ENCODE measurements at regions not wholly inside any gene's neighbourhood (a gene's known extent, or its start where the extent isn't known, plus 50 kb on each side); places are given as distances from the start of the nearest gene placed in this dataset.

DNA sequence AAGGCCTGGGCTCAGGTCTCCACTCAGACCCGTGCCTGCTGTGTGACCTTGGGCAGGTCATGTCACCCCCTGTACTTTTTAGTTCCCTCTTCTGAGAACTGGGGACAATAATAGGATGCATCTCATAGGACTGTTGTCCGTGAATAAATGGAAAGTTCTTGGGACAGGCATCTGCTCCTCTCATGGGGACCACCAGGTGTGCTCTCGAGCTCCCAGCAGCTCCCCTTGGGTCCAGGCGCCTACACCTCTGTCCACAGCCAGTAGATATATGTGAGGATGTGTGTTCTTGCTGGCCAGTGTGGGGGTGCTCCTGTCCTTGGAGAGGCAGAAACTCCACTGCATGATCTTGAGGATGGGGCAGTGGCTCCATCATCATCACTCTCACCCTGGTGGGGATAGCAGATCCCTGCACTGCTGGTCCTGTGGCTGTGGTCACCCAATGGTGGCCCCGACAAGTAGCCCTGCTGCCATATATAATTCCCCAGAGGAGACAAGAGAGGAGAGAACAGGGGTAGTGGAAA lies 257.6 kb upstream of the TLE3 start:
- no peak overlapping the region for H3K27ac Mint-ChIP-seq

DNA sequence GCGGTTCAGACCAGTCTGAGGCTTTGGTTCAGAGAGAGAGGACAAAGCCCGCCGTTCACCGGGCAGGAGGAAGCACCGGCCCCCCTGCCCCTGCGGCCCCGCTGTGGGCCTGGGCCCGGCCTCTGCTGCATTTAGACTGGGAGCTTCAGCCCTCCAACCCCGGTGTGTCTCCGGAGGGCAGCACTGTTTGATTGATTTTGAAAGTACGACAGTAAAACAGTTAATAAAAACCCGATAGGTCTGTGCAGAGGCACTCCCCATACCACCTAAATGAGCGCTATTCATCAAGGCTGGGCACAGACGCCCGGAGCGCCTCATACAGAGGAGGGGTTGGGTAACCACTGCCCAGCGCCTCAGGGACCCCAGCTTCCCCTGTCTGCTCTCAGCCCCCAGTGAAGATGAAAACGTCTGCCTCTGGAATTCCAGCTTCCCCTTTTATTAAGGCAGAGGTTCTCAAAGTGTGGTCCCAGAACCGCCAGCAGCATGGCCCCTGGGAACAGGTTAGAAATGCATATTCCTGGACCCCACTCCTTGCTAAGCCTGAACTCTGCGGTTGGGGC lies 256.7 kb upstream of the TLE3 start:
- DNase-seq, result no peak
- H3K9me3 Mint-ChIP-seq, result no peaks in the 10 kb centered on the region
- no peak overlapping the region for H3K4me3 Mint-ChIP-seq
- no peaks in the 10 kb centered on the region for H3K4me1 Mint-ChIP-seq (ENCODE audit: low read depth)
- no peak overlapping the region for H3K27ac Mint-ChIP-seq
- CTCF ChIA-PET, result no interaction called here
- peaks cover 3% of the 10 kb centered on the region for H3K27me3 Mint-ChIP-seq
- intact Hi-C loops (cut with micrococcal nuclease), result no loop called here
- H3K36me3 Mint-ChIP-seq, result no peaks in the 10 kb centered on the region
- POLR2A ChIA-PET, result no interaction called here

More for the DNA sequence above, 257.6 kb upstream of the TLE3 start:
- intact Hi-C loops (cut with micrococcal nuclease), result no loop called here
- H3K4me3 Mint-ChIP-seq, result no peak overlapping the region
- peaks cover 3% of the 10 kb centered on the region for H3K27me3 Mint-ChIP-seq
- H3K4me1 Mint-ChIP-seq (ENCODE audit: low read depth), result no peaks in the 10 kb centered on the region
- no peaks in the 10 kb centered on the region for H3K9me3 Mint-ChIP-seq
- ChIA-PET POLR2A (no interaction called here), CTCF (no interaction called here)
- H3K36me3 Mint-ChIP-seq, result no peaks in the 10 kb centered on the region
- DNase-seq, result no peak

DNA sequence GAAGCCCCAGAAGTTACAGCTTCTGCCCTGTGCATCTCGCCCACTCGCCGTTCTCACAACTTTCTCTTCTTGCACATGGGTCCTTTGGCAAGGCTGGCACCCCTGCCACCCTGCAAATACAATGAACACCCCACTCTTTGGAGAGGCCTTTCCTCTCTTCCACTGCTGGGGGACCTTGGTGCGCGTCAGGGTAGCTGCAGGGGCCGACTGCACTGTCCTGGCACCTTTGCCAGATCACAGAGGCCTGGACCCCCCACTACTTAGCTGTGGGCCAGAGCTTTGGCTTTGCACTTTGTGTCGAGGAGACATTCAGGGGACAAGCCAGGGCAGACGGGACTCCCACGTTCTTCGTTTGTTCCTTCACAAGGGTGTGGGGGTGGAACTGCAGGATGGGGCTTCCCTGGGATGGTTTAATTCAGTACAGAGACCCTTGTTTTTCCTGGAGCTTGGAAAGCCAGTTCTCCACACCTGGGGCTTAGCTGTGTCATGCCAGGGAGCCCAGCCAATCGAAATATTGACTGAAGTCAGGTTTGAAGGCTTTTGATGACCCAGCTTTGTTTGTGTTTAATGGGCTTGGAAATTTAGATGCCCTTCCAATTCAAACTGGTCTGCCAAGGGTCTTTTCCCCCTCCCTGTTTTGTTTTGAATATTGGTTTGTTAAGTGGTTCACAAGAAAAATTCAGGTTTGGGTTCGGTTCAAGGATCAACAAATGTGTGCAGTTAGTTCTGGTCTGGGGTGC lies 256.1 kb upstream of the TLE3 start:
- no peak overlapping the region for H3K4me3 Mint-ChIP-seq
- H3K36me3 Mint-ChIP-seq, result no peaks in the 10 kb centered on the region
- no peaks in the 10 kb centered on the region for H3K9me3 Mint-ChIP-seq
- H3K4me1 Mint-ChIP-seq (ENCODE audit: low read depth), result no peaks in the 10 kb centered on the region
- intact Hi-C loops (cut with micrococcal nuclease), result no loop called here
- ChIA-PET CTCF (no interaction called here), POLR2A (no interaction called here)
- no peak overlapping the region for H3K27ac Mint-ChIP-seq
- H3K27me3 Mint-ChIP-seq, result peaks cover 7% of the 10 kb centered on the region
- no peak for DNase-seq

DNA sequence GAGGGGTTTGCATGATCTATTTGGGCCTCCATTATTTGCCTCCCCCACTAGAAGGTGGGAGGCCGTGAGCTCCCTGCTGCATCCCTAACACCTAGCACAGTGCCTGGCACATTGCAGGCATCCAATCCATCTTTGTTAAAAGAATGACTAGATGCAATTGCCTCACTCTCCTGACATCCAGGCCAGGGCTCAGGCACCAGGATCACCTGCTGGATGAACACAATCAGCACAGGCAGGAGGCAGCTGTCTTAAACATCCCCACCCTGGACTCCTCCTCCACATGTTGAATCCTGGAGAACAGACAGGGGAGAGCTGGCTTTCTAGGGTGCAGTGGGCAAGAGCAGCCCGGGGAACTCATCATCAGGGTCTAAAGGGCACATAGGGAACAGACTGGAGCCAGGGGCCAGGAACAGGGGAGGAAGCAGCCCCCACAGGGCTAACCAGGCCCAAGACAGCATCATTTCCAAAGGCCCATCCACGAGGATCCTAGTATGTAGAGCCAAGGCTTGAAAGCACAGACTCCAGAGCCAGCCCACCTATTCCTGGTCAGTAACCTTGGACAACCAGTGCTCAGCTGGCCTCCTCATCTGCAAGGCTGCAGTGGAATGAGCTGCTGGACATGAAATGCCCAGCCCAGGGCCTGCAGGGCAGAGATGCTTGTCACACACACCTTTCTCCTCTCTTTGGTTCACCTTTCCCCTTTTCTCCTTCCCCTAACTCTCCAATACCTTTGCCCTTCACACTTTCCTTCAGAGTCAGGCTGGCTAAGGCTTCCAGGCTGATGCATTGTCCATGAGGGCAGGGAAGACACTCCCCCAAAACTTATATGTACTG lies 254.4 kb upstream of the TLE3 start:
- intact Hi-C loops (cut with micrococcal nuclease), result no loop called here
- ChIA-PET CTCF (no interaction called here), POLR2A (interaction anchor here (0.5 kb wide), 1 partner anchor 205 kb away, joined by 3 read pairs; no protein-coding TSS in a partner anchor)
- no peaks in the 10 kb centered on the region for H3K9me3 Mint-ChIP-seq
- DNase-seq, result no peak
- no peak overlapping the region for H3K27ac Mint-ChIP-seq
- peaks cover 9% of the 10 kb centered on the region for H3K27me3 Mint-ChIP-seq
- no peak overlapping the region for H3K4me3 Mint-ChIP-seq
- H3K36me3 Mint-ChIP-seq, result no peaks in the 10 kb centered on the region
- no peaks in the 10 kb centered on the region for H3K4me1 Mint-ChIP-seq (ENCODE audit: low read depth)

DNA sequence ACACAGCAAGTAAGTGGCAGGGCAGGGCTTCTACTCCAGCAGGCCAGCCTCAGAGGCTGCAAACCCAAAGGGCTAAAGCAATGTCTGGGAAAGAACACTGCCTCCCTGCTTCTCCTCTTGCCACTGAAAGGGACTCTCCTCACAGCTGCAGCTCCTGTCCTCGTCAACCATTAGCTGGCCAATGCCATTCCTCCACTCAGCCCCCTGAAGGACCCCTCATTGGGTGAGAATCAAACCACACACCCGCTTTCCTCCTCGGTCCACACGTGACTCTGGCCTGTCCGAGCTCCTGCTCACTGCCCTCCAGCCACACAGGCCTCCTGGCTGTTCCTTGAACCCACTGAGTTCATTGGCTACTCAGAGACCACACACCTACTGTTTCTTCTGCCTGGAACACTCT lies 253.7 kb upstream of the TLE3 start:
- Mint-ChIP-seq H3K4me1 (ENCODE audit: low read depth) (no peaks in the 10 kb centered on the region), H3K9me3 (no peaks in the 10 kb centered on the region), H3K27me3 (peaks cover 9% of the 10 kb centered on the region), H3K36me3 (no peaks in the 10 kb centered on the region), H3K4me3 (no peak overlapping the region), H3K27ac (no peak overlapping the region)
- no peak for DNase-seq
- intact Hi-C loops (cut with micrococcal nuclease), result no loop called here
- ChIA-PET CTCF (no interaction called here), POLR2A (no interaction called here)

DNA sequence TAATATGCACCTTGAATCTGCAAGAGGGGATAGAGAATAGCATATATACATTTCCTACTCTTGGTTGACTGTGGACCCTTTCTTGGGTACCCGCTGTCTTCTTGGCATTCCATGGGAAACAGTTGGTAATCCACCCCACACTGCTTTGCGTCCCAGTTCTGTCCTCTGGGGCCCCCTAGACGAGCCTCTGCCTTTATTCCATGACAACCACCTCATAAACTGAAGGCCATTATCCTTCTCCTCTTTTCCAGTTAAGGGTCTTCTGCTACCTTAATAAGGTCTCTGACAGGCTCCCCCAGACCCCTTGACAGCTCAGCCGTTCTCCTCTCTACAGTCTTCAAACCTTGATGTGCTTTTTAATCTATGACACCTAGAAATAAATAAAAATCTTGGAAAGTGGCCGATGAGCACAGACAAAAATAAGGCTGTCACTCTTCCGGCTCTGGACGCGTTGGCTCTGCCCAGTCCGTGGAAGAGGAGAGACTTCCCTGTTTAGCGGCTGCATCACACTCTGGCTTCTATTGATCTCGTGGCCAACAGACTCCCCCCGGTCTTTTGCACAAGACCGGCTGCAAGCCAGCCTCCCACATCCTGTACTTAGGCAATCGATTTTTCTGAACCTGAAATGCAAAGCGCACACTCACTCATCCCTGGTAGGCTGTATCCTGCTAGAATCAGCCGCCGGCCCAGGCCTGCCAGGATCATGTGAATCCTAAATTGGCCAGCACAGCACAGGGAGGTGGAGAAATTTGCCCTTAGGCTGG lies 251.0 kb upstream of the TLE3 start:
- CTCF ChIA-PET, result no interaction called here
- H3K27ac Mint-ChIP-seq, result no peak overlapping the region
- no peaks in the 10 kb centered on the region for H3K4me1 Mint-ChIP-seq (ENCODE audit: low read depth)
- H3K36me3 Mint-ChIP-seq, result no peaks in the 10 kb centered on the region
- no peak overlapping the region for H3K4me3 Mint-ChIP-seq
- no peak for DNase-seq
- H3K9me3 Mint-ChIP-seq, result no peaks in the 10 kb centered on the region
- intact Hi-C loops (cut with micrococcal nuclease), result no loop called here
- H3K27me3 Mint-ChIP-seq, result peaks cover 9% of the 10 kb centered on the region
- POLR2A ChIA-PET, result no interaction called here

DNA sequence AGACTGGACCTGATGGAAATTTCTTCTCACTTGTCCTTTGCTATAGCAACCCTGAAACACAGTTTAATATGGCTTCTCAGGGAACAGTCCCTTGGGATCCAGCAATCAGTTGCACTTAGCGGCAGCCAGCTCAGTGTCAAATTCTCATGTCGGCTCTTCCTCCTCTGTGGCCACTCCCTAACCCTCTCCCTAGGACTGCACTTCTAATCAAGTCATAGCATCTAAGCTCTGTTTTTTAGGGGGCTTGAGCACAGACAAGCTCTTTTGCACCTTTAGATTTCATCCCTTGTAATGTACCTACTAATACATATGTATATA lies 250.5 kb upstream of the TLE3 start:
- CTCF ChIA-PET, result no interaction called here
- Mint-ChIP-seq H3K4me3 (no peak overlapping the region), H3K4me1 (ENCODE audit: low read depth) (no peaks in the 10 kb centered on the region), H3K27me3 (peaks cover 9% of the 10 kb centered on the region), H3K27ac (no peak overlapping the region), H3K9me3 (no peaks in the 10 kb centered on the region), H3K36me3 (no peaks in the 10 kb centered on the region)
- intact Hi-C loops (cut with micrococcal nuclease), result no loop called here
- POLR2A ChIA-PET, result no interaction called here
- DNase-seq, result no peak

DNA sequence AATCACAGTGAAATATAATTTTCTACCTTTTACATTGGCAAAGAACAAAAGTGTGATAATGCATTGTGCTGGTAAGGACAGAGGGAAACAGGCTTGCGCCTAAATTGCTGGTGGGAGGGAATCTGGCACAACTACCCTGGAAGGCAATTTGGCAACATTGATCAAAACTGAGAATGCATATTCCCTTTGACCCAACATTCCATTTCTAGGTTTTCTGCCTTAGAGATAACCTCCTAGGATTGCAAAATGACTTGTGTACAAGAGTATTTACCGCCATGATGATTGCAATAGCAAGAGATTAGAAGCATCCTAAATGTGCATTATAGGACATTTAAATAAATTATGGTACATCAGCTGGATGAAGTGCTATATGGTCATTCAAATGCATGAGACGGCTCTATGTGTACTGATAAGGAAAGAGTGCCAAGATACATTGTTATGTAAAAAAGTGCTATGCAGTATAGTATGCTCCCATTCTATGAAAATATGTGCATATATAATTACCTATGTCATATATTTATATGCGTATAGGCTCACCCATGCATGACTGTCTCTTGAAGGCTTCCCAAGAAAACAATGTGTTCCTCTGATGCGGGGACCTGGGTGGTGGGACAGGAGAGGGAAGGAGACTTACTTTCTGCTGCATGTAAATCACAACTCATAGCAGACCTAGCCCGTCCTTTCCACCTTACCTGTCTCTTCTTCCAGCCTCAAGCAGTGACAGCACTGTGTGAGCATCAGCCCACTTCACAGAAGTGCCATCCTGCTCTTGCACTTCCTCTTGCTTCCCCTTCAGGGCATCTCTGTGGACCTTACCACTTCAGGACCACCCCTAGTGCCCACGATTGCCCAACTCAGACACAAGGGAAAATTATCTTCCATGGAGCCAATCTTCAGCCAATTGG lies 249.9 kb upstream of the TLE3 start:
- CTCF ChIA-PET, result no interaction called here

DNA sequence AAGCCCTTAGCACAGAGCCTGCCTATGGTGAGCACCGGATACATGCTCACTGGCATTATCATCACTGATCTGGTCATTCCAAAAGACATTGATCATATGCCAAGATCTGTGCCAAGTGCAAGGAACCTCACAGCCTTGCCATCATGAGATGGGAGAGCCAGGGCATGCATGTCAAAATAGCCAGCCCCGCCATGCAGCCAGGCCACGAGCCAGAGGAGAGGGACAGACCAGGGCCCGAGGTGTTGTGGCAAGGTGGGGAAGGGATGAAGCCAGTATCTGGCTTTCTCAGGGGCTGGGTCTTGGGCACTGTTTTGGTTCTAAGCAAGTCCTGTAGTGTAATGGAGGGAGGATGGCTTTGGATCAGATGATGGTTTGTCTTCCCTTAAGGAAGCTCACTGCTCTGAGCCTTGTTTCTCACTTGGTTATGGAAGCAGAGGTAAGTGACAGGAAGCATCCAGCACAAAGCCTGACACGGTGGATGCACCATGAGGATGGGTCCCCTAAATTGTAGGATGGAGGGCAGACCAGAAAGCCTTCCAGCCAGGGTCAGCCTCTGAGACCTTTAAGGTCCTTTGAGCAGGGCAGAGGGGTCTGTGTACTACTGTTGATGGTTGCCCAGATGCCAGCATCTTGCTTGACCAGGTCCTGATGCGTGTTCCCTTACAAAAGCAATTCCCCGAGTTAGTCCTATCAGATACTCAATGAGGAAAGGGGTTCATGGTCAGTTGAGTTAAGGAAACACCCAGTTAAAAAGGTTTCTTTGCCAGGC lies 247.7 kb upstream of the TLE3 start:
- peaks cover 5% of the 10 kb centered on the region for H3K27me3 Mint-ChIP-seq
- ChIA-PET POLR2A (no interaction called here), CTCF (no interaction called here)
- no peak overlapping the region for H3K27ac Mint-ChIP-seq
- H3K4me3 Mint-ChIP-seq, result no peak overlapping the region
- intact Hi-C loops (cut with micrococcal nuclease), result no loop called here
- no peak for DNase-seq
- H3K36me3 Mint-ChIP-seq, result no peaks in the 10 kb centered on the region
- H3K9me3 Mint-ChIP-seq, result no peaks in the 10 kb centered on the region
- no peaks in the 10 kb centered on the region for H3K4me1 Mint-ChIP-seq (ENCODE audit: low read depth)

More for the DNA sequence above, 249.9 kb upstream of the TLE3 start:
- Mint-ChIP-seq H3K27ac (no peak overlapping the region), H3K27me3 (peaks cover 7% of the 10 kb centered on the region), H3K4me1 (ENCODE audit: low read depth) (no peaks in the 10 kb centered on the region), H3K36me3 (no peaks in the 10 kb centered on the region), H3K9me3 (no peaks in the 10 kb centered on the region), H3K4me3 (no peak overlapping the region)
- no peak for DNase-seq
- POLR2A ChIA-PET, result no interaction called here
- intact Hi-C loops (cut with micrococcal nuclease), result no loop called here

DNA sequence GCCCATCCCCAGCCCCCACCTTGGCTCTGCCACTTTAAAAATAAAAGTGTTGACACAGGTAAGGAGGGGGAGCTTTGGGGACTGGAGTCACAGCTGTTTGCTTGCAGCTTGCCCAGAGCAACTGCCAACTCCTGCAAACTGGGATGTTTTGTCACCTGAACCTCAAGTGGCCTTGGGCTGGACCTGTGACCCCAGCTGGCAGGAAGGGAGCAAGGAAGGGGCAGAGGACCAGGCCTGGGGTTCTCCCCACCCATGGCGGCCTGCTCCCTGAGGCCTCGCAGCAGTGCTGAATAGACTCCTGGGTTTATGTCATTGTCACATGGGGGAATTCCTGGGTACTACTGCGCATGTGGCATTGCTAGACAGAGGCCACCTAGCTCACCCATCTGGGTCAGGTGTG lies 246.9 kb upstream of the TLE3 start:
- no peak for DNase-seq
- Mint-ChIP-seq H3K27ac (no peak overlapping the region), H3K4me3 (no peak overlapping the region), H3K9me3 (no peaks in the 10 kb centered on the region), H3K36me3 (no peaks in the 10 kb centered on the region), H3K4me1 (ENCODE audit: low read depth) (no peaks in the 10 kb centered on the region), H3K27me3 (peaks cover 5% of the 10 kb centered on the region)
- intact Hi-C loops (cut with micrococcal nuclease), result no loop called here
- ChIA-PET CTCF (no interaction called here), POLR2A (no interaction called here)

DNA sequence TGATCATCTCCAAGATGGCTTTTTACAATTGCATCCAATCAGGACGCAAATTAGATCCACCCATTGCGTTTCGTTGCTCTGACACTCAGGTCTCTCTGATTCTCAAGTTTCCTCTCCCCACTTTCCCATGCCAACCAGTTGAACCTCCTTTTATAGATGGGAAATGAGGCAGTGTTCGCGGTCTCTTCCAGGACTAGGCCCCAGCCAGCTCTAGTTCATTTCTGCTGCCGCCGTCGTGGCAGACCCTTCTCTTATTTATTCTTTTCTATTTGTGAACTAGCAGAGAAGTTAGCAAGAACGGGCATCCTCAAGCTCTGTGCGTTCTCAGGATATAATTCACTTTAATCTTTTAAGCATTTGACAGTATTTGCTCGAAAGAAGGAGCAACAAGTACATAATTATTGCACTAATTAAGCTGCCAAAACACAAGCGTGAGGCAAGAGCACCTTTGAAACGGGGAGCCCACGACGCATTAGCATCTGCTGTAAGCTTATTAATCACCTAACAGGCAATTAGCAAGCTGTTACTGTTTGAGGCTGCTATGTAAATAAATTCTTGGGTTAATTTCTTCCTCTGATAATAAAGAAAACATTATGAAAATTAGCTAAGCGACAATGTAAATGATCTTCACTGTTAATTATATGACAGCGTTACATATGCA lies 246.4 kb upstream of the TLE3 start:
- ChIA-PET POLR2A (no interaction called here), CTCF (no interaction called here)
- intact Hi-C loops (cut with micrococcal nuclease), result no loop called here

More for the DNA sequence above, 246.4 kb upstream of the TLE3 start:
- H3K27me3 Mint-ChIP-seq, result peaks cover 4% of the 10 kb centered on the region
- no peak for DNase-seq
- H3K4me1 Mint-ChIP-seq (ENCODE audit: low read depth), result no peaks in the 10 kb centered on the region
- H3K9me3 Mint-ChIP-seq, result no peaks in the 10 kb centered on the region
- H3K4me3 Mint-ChIP-seq, result no peak overlapping the region
- H3K27ac Mint-ChIP-seq, result no peak overlapping the region
- H3K36me3 Mint-ChIP-seq, result no peaks in the 10 kb centered on the region
